ENCODE measurements at regions not wholly inside any gene's neighbourhood (a gene's known extent, or its start where the extent isn't known, plus 50 kb on each side); places are given as distances from the start of the nearest gene placed in this dataset.

- Histone ChIP-seq H3K27me3 (ENCODE audit: insufficient read depth, low read depth, severe bottlenecking) (no peaks in the 10 kb centered on the region), H3K9me3 (ENCODE audit: severe bottlenecking) (no peaks in the 10 kb centered on the region), H3K36me3 (no peaks in the 10 kb centered on the region), H3K4me3 (ENCODE audit: low read depth, low read length) (no peak overlapping the region), H3K27ac (no peak overlapping the region)
- no peak for DNase-seq
- no peak for TF ChIP-seq CTCF (IDR thresholded peaks at IDR 0.05; ENCODE audit: low read depth, low read length)
Measured at GRCh38 chr21:15254111-15254510, 189.3 kb upstream of the NRIP1 start.

- no peak overlapping the region for H3K27ac ChIP-seq
- no peak overlapping the region for H3K4me3 ChIP-seq (ENCODE audit: low read depth, low read length)
- no peaks in the 10 kb centered on the region for H3K9me3 ChIP-seq (ENCODE audit: severe bottlenecking)
- no peaks in the 10 kb centered on the region for H3K36me3 ChIP-seq
- no peak for TF ChIP-seq CTCF (IDR thresholded peaks at IDR 0.05; ENCODE audit: low read depth, low read length)
- H3K27me3 ChIP-seq (ENCODE audit: insufficient read depth, low read depth, severe bottlenecking), result no peaks in the 10 kb centered on the region
- DNase-seq, result no peak
Measured at GRCh38 chr21:15255261-15255660, 190.5 kb upstream of the NRIP1 start.

- Histone ChIP-seq H3K27ac (no peak overlapping the region), H3K9me3 (ENCODE audit: severe bottlenecking) (no peaks in the 10 kb centered on the region), H3K27me3 (ENCODE audit: insufficient read depth, low read depth, severe bottlenecking) (no peaks in the 10 kb centered on the region), H3K36me3 (no peaks in the 10 kb centered on the region), H3K4me3 (ENCODE audit: low read depth, low read length) (no peak overlapping the region)
- no peak for TF ChIP-seq CTCF (IDR thresholded peaks at IDR 0.05; ENCODE audit: low read depth, low read length)
- no peak for DNase-seq
Measured at GRCh38 chr21:15255763-15256162, 191.0 kb upstream of the NRIP1 start.

GRCh38 chr21:15256996-15257395 is 192.2 kb upstream of the NRIP1 start:
- Histone ChIP-seq H3K36me3 (no peaks in the 10 kb centered on the region), H3K9me3 (ENCODE audit: severe bottlenecking) (no peaks in the 10 kb centered on the region), H3K4me3 (ENCODE audit: low read depth, low read length) (no peak overlapping the region), H3K27ac (no peak overlapping the region), H3K27me3 (ENCODE audit: insufficient read depth, low read depth, severe bottlenecking) (no peaks in the 10 kb centered on the region)
- DNase-seq, result no peak
- TF ChIP-seq CTCF (IDR thresholded peaks at IDR 0.05; ENCODE audit: low read depth, low read length), result no peak

- H3K36me3 ChIP-seq, result no peaks in the 10 kb centered on the region
- no peak for DNase-seq
- TF ChIP-seq CTCF (IDR thresholded peaks at IDR 0.05; ENCODE audit: low read depth, low read length), result no peak
- H3K27ac ChIP-seq, result no peak overlapping the region
- H3K9me3 ChIP-seq (ENCODE audit: severe bottlenecking), result no peaks in the 10 kb centered on the region
- H3K27me3 ChIP-seq (ENCODE audit: insufficient read depth, low read depth, severe bottlenecking), result no peaks in the 10 kb centered on the region
- H3K4me3 ChIP-seq (ENCODE audit: low read depth, low read length), result no peak overlapping the region
Measured at GRCh38 chr21:15257646-15258045, 192.8 kb upstream of the NRIP1 start.

- Histone ChIP-seq H3K4me3 (ENCODE audit: low read depth, low read length) (no peak overlapping the region), H3K27ac (no peak overlapping the region), H3K36me3 (no peaks in the 10 kb centered on the region), H3K27me3 (ENCODE audit: insufficient read depth, low read depth, severe bottlenecking) (no peaks in the 10 kb centered on the region), H3K9me3 (ENCODE audit: severe bottlenecking) (no peaks in the 10 kb centered on the region)
- no peak for TF ChIP-seq CTCF (IDR thresholded peaks at IDR 0.05; ENCODE audit: low read depth, low read length)
- no peak for DNase-seq
Measured at GRCh38 chr21:15259824-15260223, 195.0 kb upstream of the NRIP1 start.

Data from WERI-Rb-1 (cell line).